HepG2 (cell line): ENCODE measurements at regions not wholly inside any gene's neighbourhood (a gene's known extent, or its start where the extent isn't known, plus 50 kb on each side); places are given as distances from the start of the nearest gene placed in this dataset.

Source experiments
- ATAC-seq: fragments of 200-7000 bp; cut with Tn5 transposase; 3 replicates; pipeline ENCODE4 v1.9.1; 2020; ENCODE audit warnings: mild to moderate bottlenecking, moderate library complexity
- BruUV-seq: library from RNA; stranded (reverse); fragments of 400-500 nt; replicated peaks from 2 replicates; lab custom pipeline; 2021; lab: Mats Ljungman, UMichigan
- CTCF ChIA-PET: fragments of 300-600 bp; formaldehyde crosslinking; extraction: SDS; loops from one replicate; lab custom pipeline; 2021; ENCODE audit warnings: low total read pairs, inconsistent platforms, low intra/inter-chr PET ratio; lab: Yijun Ruan, JAX
- POLR2A ChIA-PET: fragments of 350-600 bp; sonication (Branson Sonifier 250); formaldehyde crosslinking; loops from one replicate; lab custom pipeline; 2020; ENCODE audit warnings: antibody characterized with exemption, inconsistent platforms; lab: Yijun Ruan, JAX
- DNase-seq: peaks from one replicate; pipeline ENCODE4 v3.0.0-alpha.2; 2015; ENCODE audit warnings: low spot score
- FAIRE-seq: peaks from 3 replicates; lab custom pipeline; 2011; peaks lifted over from hg19 to GRCh38; lab: Jason Lieb, UNC
- H2AFZ ChIP-seq: one replicate; pipeline ENCODE4 v1.6.1; 2011; ENCODE audit warnings: low read length, inconsistent platforms
- H3K27ac ChIP-seq: fragments of 300-600 bp; 3 replicates; pipeline ENCODE4 v1.8.0; 2011; ENCODE audit warnings: mixed run types, mild to moderate bottlenecking, mixed read lengths, low read length, inconsistent platforms; ENCODE audit not compliant: insufficient read depth; ENCODE audit errors: extremely low read length
- H3K27me3 ChIP-seq, 2 experiments: fragments of 200-600 bp in 1 of 2; 2 replicates in 1 of 2; 3 replicates in 1 of 2; pipeline versions ENCODE4 v1.6.0 to v1.8.0; 2011; ENCODE audit warnings: low read length in 2 of 2, mild to moderate bottlenecking in 2 of 2, moderate library complexity in 2 of 2, inconsistent platforms in 1 of 2; ENCODE audit not compliant: insufficient read depth in 2 of 2, control insufficient read depth in 1 of 2
- H3K36me3 ChIP-seq, 2 experiments: fragments of 200-600 bp in 1 of 2; replicated peaks in 1 of 2; 2 replicates in 1 of 2; 3 replicates in 1 of 2; pipeline versions ENCODE4 v1.5.1 to v1.8.0; 2011; ENCODE audit warnings: low read length in 2 of 2, inconsistent platforms in 1 of 2; ENCODE audit not compliant: insufficient read depth in 2 of 2, control insufficient read depth in 1 of 2
- H3K4me1 ChIP-seq: 2 replicates; pipeline ENCODE4 v1.5.1; 2012; ENCODE audit warnings: low read length, inconsistent platforms; ENCODE audit not compliant: insufficient read depth
- H3K4me2 ChIP-seq: 2 replicates; pipeline ENCODE4 v1.6.0; 2011; ENCODE audit warnings: low read depth, low read length, inconsistent platforms
- H3K4me3 ChIP-seq, 3 experiments: fragments of 200-600 bp in 1 of 3; sonication (generic), shearing (Covaris generic) in 1 of 3; replicated peaks in 1 of 3; 2 replicates each; pipeline ENCODE4 v1.5.1; 2011 to 2016; ENCODE audit warnings: low read length in 3 of 3, inconsistent platforms in 2 of 3, low read depth in 2 of 3, mild to moderate bottlenecking in 2 of 3, control low read depth in 1 of 3, mixed read lengths in 1 of 3; ENCODE audit not compliant: insufficient read depth in 1 of 3
- H3K79me2 ChIP-seq: one replicate; pipeline ENCODE4 v1.6.1; 2011; ENCODE audit warnings: low read length, inconsistent platforms; ENCODE audit not compliant: insufficient read depth
- H3K9ac ChIP-seq: 2 replicates; pipeline ENCODE4 v1.6.0; 2011; ENCODE audit warnings: mild to moderate bottlenecking, low read depth, low read length, inconsistent platforms; ENCODE audit not compliant: insufficient read depth
- H3K9me3 ChIP-seq: 2 replicates; pipeline ENCODE4 v1.5.1; 2012; ENCODE audit warnings: mild to moderate bottlenecking, low read length
- H4K20me1 ChIP-seq: 2 replicates; pipeline ENCODE4 v1.6.0; 2011; ENCODE audit warnings: inconsistent platforms, mild to moderate bottlenecking, low read length, moderate library complexity; ENCODE audit not compliant: insufficient read depth
- ETV5 ChIP-seq: IDR thresholded peaks from 2 replicates; pipeline ENCODE4 v1.6.1; 2018; ENCODE audit warnings: missing biosample characterization, missing genetic modification reagents, inconsistent platforms, borderline replicate concordance
- FOSL2 ChIP-seq: sonication (generic); formaldehyde crosslinking; IDR thresholded peaks from 2 replicates; pipeline ENCODE4 v1.4.0; 2020; ENCODE audit warnings: missing genetic modification reagents
- GABPB1 ChIP-seq: IDR thresholded peaks from 2 replicates; pipeline ENCODE4 v1.6.1; 2016; ENCODE audit warnings: mild to moderate bottlenecking, missing genetic modification reagents, moderate library complexity, missing compliant biosample characterization
- GATAD2A ChIP-seq: IDR thresholded peaks from 2 replicates; pipeline ENCODE4 v1.6.1; 2016
- GPN1 ChIP-seq: sonication (generic); formaldehyde crosslinking; IDR thresholded peaks from 2 replicates; pipeline ENCODE4 v1.5.1; 2020; ENCODE audit warnings: missing genetic modification reagents, borderline replicate concordance
- HINFP ChIP-seq: sonication (generic); formaldehyde crosslinking; IDR thresholded peaks from 2 replicates; pipeline ENCODE4 v1.4.0; 2020; ENCODE audit warnings: low read depth, mild to moderate bottlenecking, missing genetic modification reagents
- HIVEP1 ChIP-seq: sonication (generic); formaldehyde crosslinking; IDR thresholded peaks from 2 replicates; pipeline ENCODE4 v1.4.0; 2020; ENCODE audit warnings: mild to moderate bottlenecking, missing genetic modification reagents
- PHF20 ChIP-seq: sonication (generic); formaldehyde crosslinking; IDR thresholded peaks from 2 replicates; pipeline ENCODE4 v1.5.0; 2020; ENCODE audit warnings: mild to moderate bottlenecking, missing genetic modification reagents
- SRY ChIP-seq: sonication (generic); formaldehyde crosslinking; IDR thresholded peaks from 2 replicates; pipeline ENCODE4 v1.8.0; 2022; ENCODE audit warnings: mild to moderate bottlenecking, missing genetic modification reagents
- UBTF ChIP-seq: sonication (generic); formaldehyde crosslinking; IDR thresholded peaks from 2 replicates; pipeline ENCODE4 v1.4.0; 2020; ENCODE audit warnings: mild to moderate bottlenecking, missing genetic modification reagents
- ZNF263 ChIP-seq: sonication (generic); formaldehyde crosslinking; IDR thresholded peaks from 2 replicates; pipeline ENCODE4 v1.4.0; 2020; ENCODE audit warnings: missing genetic modification reagents
- ZNF629 ChIP-seq: sonication (generic); formaldehyde crosslinking; conservative IDR thresholded peaks from 2 replicates; pipeline ENCODE4 v1.5.0; 2020; ENCODE audit warnings: missing genetic modification reagents
- ZNF687 ChIP-seq: sonication (generic); formaldehyde crosslinking; IDR thresholded peaks from 2 replicates; pipeline ENCODE4 v1.5.1; 2020; ENCODE audit warnings: mild to moderate bottlenecking, missing genetic modification reagents, moderate library complexity
- ZNF737 ChIP-seq: sonication (generic); formaldehyde crosslinking; IDR thresholded peaks from 2 replicates; pipeline ENCODE4 v1.5.0; 2020; ENCODE audit warnings: missing genetic modification reagents, mild to moderate bottlenecking, borderline replicate concordance
- WGBS: methylation state at CpG from one replicate; pipeline ENCODE4 v1.1.6; 2017; ENCODE audit warnings: low lambda C conversion rate; 5-methylcytosine and 5-hydroxymethylcytosine counted together
- in situ Hi-C: cut with HindIII; loops from 2 replicates; pipeline ENCODE4 v1.10.0; 2017; ENCODE audit warnings: low pct_unique_long_range_greater_than_20kb; ENCODE audit not compliant: extremely low pct_ligation_motif_present
- intact Hi-C: fragments of 100-400 bp; cut with micrococcal nuclease; formaldehyde crosslinking; loops from one replicate; pipeline ENCODE4 v1.10.0; 2022; ENCODE audit not compliant: unreplicated experiment

GRCh38 chr22:44411226-44412135 lies 86.6 kb downstream of the RTL6 start:
- Histone ChIP-seq H3K9ac (no peak overlapping the region), H3K4me2 (peak overlapping the region; percentile 61), H2AFZ (no peak overlapping the region), H3K79me2 (no peaks in the 10 kb centered on the region), H3K9me3 (peaks cover 5% of the 10 kb centered on the region; the same call in 1 of the 2 replicates), H3K27me3 (peaks cover 11 to 56% of the 10 kb centered on the region in 2 experiments), H3K4me3 (peak overlapping the region in 1 of 3 experiments; percentile 40; a peak in 1 of 6 replicates), H4K20me1 (no peaks in the 10 kb centered on the region), H3K36me3 (no peaks in the 10 kb centered on the region), H3K27ac (no peak overlapping the region), H3K4me1 (peaks cover 20% of the 10 kb centered on the region)
- intact Hi-C loops, result no loop called here
- FAIRE-seq, result no peak
- peak; percentile 33 for DNase-seq
- TF ChIP-seq HIVEP1 (CRISPR knock-in tag) (peak; percentile 21; the same call in 1 of the 2 replicates), GATAD2A (0 out of 2 replicates have a peak, but pooled peaks have one; percentile 16), GABPB1 (CRISPR knock-in tag) (0 out of 2 replicates have a peak, but pooled peaks have one; percentile 33), FOSL2 (peak; percentile 43), SRY (CRISPR knock-in tag) (no peak), PHF20 (CRISPR knock-in tag) (no peak), UBTF (CRISPR knock-in tag) (peak; percentile 63; the same call in 1 of the 2 replicates), ZNF687 (peak; percentile 24; the same call in 1 of the 2 replicates), ETV5 (CRISPR knock-in tag) (peak; percentile 69; the same call in 1 of the 2 replicates), HINFP (CRISPR knock-in tag) (no peak), ZNF737 (CRISPR knock-in tag) (no peak), ZNF629 (peak; percentile 44; the same call in 1 of the 2 replicates), GPN1 (no peak), ZNF263 (CRISPR knock-in tag) (peak; percentile 62)
- no TSS peak for BruUV-seq
- ChIA-PET POLR2A (no interaction called here), CTCF (no interaction called here)
- ATAC-seq, result peak; percentile 81
- in situ Hi-C loops, result no loop called here
- WGBS, result 50% methylated on average over 12 of the region's 37 CpGs
